Ovary (tissue), 7 donors: ENCODE measurements at regions not wholly inside any gene's neighbourhood (a gene's known extent, or its start where the extent isn't known, plus 50 kb on each side); places are given as distances from the start of the nearest gene placed in this dataset.

Experiments used
- DNase-seq, 5 donors: peaks; one replicate each; pipeline ENCODE4 v3.0.0-alpha.2; 2019 to 2020
- H3K27ac ChIP-seq, 2 donors: fragments of 200-600 bp; one replicate each; pipeline versions ENCODE4 v1.5.1 to v1.8.0; 2019 to 2022
- H3K27me3 ChIP-seq: fragments of 200-600 bp; one replicate; pipeline ENCODE4 v1.8.0; 2022
- H3K36me3 ChIP-seq: fragments of 200-600 bp; sonication (generic); one replicate; pipeline ENCODE4 v1.5.1; 2019
- H3K4me1 ChIP-seq: one replicate; pipeline ENCODE4 v1.8.1; 2013; ENCODE audit warnings: mild to moderate bottlenecking, moderate library complexity; ENCODE audit not compliant: insufficient read depth
- H3K4me3 ChIP-seq: fragments of 200-600 bp; sonication (generic); one replicate; pipeline ENCODE4 v1.5.1; 2017
- H3K9me3 ChIP-seq, 2 donors: fragments of 200-600 bp in 1 of 2; sonication (generic) in 1 of 2; one replicate each; pipeline versions ENCODE4 v1.5.1 to v1.8.1; 2013 to 2019; ENCODE audit warnings: mild to moderate bottlenecking in 1 of 2, moderate library complexity in 1 of 2
- EP300 ChIP-seq: sonication (generic); formaldehyde crosslinking; IDR thresholded peaks from one replicate; pipeline ENCODE4 v1.6.1; 2017; ENCODE audit warnings: antibody characterized with exemption
- POLR2A ChIP-seq: fragments of 450-650 bp; IDR thresholded peaks from one replicate; pipeline ENCODE4 v1.6.1; 2017; ENCODE audit warnings: antibody characterized with exemption, mild to moderate bottlenecking, moderate library complexity
- WGBS, 3 donors: extraction: QIAGEN DNeasy Blood & Tissue Kit in 1 of 3; methylation state at CpG; one replicate each; pipeline versions ENCODE4 v1.1.5 to v1.1.7; 2013 to 2017; 5-methylcytosine and 5-hydroxymethylcytosine counted together
- intact Hi-C, 4 donors: fragments of 100-400 bp; cut with DNase I; formaldehyde crosslinking; loops; one replicate each; pipeline versions ENCODE4 v1.11.0 to v1.15.1; 2022 to 2023
- TF ChIP-seq, protein P1 (sequence below), 3 donors: fragments of 450-650 bp in 2 of 3; fragments of 200-600 bp in 1 of 3; IDR thresholded peaks; one replicate each; pipeline versions ENCODE4 v1.5.1 to v1.8.0; 2016 to 2022; ENCODE audit warnings: antibody characterized with exemption in 3 of 3, mild to moderate bottlenecking in 1 of 3
- donor health status: DM: no; HTN: no; CAD: no; lungs with moderate emphysema.
- donor health status: DM: no; HTN: no; CAD: no.
- donor health status: Bipolar disorder and iron deficiency.
- donor health status: DM: no; HTN: no; CAD: no.
- donor health status: DM: yes; HTN: yes; CAD: no.

DNA sequence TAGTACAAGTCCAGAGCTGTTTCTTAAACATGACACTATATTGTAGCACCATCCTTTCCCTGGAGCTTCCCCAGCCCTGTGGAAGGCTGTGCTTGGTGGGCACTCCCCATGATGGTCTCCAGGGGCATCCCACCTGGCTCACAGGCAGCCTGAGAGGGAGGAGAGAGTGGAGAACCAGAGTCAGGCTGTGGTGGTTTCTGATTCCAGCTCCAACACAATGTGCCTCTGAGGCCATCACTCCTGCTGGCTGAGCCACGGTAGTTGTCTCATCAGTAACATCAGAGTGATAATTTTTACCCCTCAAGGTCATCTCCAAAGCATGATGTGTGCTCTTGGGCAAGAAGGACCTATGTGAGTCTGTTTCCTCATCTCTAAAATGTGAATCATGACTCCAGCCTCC, 398.0 kb downstream of the CDK5RAP2 start:
- H3K4me1 ChIP-seq = no peaks in the 10 kb centered on the region
- H3K9me3 ChIP-seq = no peaks in the 10 kb centered on the region
- H3K36me3 ChIP-seq = no peaks in the 10 kb centered on the region
- no peak overlapping the region for H3K27ac ChIP-seq
- TF ChIP-seq, protein P1, sequence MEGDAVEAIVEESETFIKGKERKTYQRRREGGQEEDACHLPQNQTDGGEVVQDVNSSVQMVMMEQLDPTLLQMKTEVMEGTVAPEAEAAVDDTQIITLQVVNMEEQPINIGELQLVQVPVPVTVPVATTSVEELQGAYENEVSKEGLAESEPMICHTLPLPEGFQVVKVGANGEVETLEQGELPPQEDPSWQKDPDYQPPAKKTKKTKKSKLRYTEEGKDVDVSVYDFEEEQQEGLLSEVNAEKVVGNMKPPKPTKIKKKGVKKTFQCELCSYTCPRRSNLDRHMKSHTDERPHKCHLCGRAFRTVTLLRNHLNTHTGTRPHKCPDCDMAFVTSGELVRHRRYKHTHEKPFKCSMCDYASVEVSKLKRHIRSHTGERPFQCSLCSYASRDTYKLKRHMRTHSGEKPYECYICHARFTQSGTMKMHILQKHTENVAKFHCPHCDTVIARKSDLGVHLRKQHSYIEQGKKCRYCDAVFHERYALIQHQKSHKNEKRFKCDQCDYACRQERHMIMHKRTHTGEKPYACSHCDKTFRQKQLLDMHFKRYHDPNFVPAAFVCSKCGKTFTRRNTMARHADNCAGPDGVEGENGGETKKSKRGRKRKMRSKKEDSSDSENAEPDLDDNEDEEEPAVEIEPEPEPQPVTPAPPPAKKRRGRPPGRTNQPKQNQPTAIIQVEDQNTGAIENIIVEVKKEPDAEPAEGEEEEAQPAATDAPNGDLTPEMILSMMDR (IDR thresholded peaks at IDR 0.05) = no peak
- TF ChIP-seq POLR2A (no peak), EP300 (no peak)
- no peak overlapping the region for H3K4me3 ChIP-seq
- DNase-seq = no peak
- intact Hi-C loops = no loop called here
- 35 to 78% (median 45%) methylated on average over 1 of the region's 1 CpG for WGBS, 3 donors
- no peaks in the 10 kb centered on the region for H3K27me3 ChIP-seq

DNA sequence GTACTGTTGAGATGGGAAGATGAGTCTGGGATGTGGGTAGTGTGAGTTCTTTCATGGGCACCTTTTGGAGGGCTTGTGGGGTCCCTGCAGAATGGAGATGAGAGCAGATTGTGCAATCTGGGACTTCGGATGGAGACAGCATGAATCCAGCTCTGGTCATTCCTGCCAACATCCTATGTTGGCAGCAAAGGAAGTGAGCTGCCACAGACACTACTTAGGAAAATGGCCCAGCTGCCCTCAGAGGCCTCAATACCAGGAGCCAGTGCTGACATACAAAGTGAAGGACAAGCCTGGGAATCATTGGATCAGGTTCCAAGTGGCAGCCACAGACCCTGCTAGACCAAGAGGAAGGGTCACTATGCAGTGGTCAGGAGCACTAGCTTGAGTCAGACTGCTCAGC, 402.8 kb downstream of the CDK5RAP2 start:
- no peak overlapping the region for H3K4me3 ChIP-seq
- intact Hi-C loops = no loop called here
- no peak overlapping the region for H3K27ac ChIP-seq
- WGBS, 3 donors = 75 to 85% (median 81%) methylated on average over 1 of the region's 1 CpG
- TF ChIP-seq EP300 (no peak), POLR2A (no peak)
- TF ChIP-seq, protein P1 (IDR thresholded peaks at IDR 0.05) = no peak
- H3K36me3 ChIP-seq = no peaks in the 10 kb centered on the region
- H3K27me3 ChIP-seq = no peaks in the 10 kb centered on the region
- no peak for DNase-seq
- no peaks in the 10 kb centered on the region for H3K4me1 ChIP-seq
- no peaks in the 10 kb centered on the region for H3K9me3 ChIP-seq

DNA sequence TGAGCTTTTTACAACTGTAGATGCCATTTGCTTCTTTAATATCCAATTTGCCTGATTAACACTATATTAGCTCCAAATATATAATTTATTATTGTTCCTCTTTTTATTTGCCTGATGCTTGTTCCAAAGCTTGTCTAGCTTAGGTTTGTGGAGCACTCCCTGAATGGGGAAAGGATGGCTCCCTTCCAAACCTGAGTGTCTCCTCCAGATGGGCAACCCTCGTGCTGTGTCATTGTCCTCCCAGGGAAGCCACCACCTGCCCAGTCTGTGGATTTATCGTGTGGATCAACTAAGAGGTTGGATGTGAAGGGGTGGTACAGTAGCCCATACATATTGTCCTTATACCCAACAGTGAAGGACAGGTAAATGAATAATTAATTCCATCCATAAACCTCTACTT, 404.9 kb downstream of the CDK5RAP2 start:
- 64 to 69% (median 66%) methylated on average over 2 of the region's 2 CpGs for WGBS, 3 donors
- no peaks in the 10 kb centered on the region for H3K36me3 ChIP-seq

DNA sequence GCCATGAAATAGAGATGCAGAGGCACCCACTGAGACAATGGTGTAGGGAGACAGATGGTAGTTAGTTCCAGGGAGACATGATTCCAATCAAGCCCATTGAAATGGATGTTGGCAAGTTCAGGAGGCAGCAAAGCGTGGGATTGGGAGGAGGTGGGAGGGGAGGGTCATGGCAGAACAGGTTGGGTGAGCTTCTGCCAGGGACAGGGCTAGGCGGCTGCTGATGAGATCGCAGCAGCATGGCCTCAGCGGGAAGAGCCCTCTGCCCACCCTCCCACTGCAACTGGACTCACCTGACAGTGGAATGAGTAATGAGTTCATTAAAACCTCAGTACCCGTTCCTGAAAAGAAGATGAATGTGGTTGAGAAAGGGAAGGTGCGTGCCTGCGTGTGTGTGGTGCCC, 418.2 kb downstream of the CDK5RAP2 start:
- Histone ChIP-seq H3K27me3 (no peaks in the 10 kb centered on the region), H3K4me3 (no peak overlapping the region), H3K36me3 (no peaks in the 10 kb centered on the region), H3K4me1 (no peaks in the 10 kb centered on the region), H3K9me3 (no peaks in the 10 kb centered on the region), H3K27ac (no peak overlapping the region)
- WGBS, 3 donors = 50 to 71% (median 65%) methylated on average over 7 of the region's 7 CpGs
- no peak for DNase-seq
- intact Hi-C loops = no loop called here
- no peak for TF ChIP-seq EP300
- TF ChIP-seq, protein P1 (IDR thresholded peaks at IDR 0.05) = no peak
- no peak for TF ChIP-seq POLR2A

More for the DNA sequence above, 404.9 kb downstream of the CDK5RAP2 start:
- no peak for DNase-seq
- no peaks in the 10 kb centered on the region for H3K27me3 ChIP-seq
- no peaks in the 10 kb centered on the region for H3K4me1 ChIP-seq
- H3K27ac ChIP-seq = no peak overlapping the region
- TF ChIP-seq EP300 = no peak
- TF ChIP-seq, protein P1 (IDR thresholded peaks at IDR 0.05) = no peak
- TF ChIP-seq POLR2A = no peak
- H3K9me3 ChIP-seq = no peaks in the 10 kb centered on the region
- H3K4me3 ChIP-seq = no peak overlapping the region
- intact Hi-C loops = no loop called here

DNA sequence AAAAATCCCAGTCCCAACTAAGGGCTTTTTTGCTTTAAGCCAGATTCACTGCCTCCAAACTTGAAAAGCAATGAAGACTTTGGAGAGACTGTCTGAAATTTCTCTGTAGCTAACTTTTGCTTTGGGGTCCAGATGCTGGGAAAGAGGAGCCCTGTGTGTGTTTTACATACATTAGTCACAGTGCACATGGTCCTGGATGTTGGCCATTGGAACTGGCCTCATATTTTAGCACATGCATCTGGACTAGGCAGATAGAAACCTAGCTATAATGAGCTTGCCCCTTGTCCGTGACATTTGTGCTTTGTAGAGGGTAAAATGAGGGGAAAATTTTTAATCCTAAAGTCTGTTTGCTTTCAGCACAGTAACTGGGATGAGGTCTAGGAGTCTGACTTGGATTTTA, 421.7 kb downstream of the CDK5RAP2 start:
- no peak overlapping the region for H3K27ac ChIP-seq
- no peaks in the 10 kb centered on the region for H3K36me3 ChIP-seq
- no peak for DNase-seq
- no peaks in the 10 kb centered on the region for H3K27me3 ChIP-seq
- H3K4me1 ChIP-seq = no peaks in the 10 kb centered on the region
- no peaks in the 10 kb centered on the region for H3K9me3 ChIP-seq
- intact Hi-C loops = no loop called here
- TF ChIP-seq, protein P1 (IDR thresholded peaks at IDR 0.05) = no peak
- no peak for TF ChIP-seq EP300
- no peak for TF ChIP-seq POLR2A
- no peak overlapping the region for H3K4me3 ChIP-seq
- 64 to 77% (median 71%) methylated on average over 1 of the region's 1 CpG for WGBS, 3 donors
